ENCODE measurements at regions not wholly inside any gene's neighbourhood (a gene's known extent, or its start where the extent isn't known, plus 50 kb on each side); places are given as distances from the start of the nearest gene placed in this dataset.

- TF ChIP-seq CTCF (IDR thresholded peaks at IDR 0.05), result no peak
- TF ChIP-seq ZFX (IDR thresholded peaks at IDR 0.05; ENCODE audit: borderline replicate concordance), result no peak
Measured at GRCh38 chr1:208432346-208432745, 188.2 kb upstream of the PLXNA2 start.
